ENCODE measurements at regions not wholly inside any gene's neighbourhood (a gene's known extent, or its start where the extent isn't known, plus 50 kb on each side); places are given as distances from the start of the nearest gene placed in this dataset.
"Not testable (repeated sequence)": the region's sequence is repeated elsewhere in the genome, so short reads cannot be mapped to it uniquely, and the experiment has no call there.

DNA sequence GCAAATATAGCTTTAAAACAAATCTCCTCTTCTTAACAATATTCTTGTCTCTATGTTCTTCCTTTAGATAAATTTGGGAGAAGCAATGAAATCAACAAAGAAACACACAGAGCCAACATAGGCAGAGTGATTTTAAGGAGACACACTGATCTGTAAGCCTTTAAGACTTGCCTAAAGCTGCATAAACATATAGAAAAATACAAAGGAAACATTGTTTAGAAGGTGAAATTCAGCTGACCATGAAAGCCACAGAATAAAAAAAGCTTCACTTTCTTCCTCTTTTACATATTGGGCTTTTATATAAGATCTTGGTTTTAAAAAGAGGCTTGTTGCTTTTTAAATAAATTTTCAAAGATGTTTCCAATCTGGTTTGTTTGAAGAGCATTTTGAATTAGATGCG lies 1277.5 kb downstream of the EFNA5 start:
- intact Hi-C loops (cut with micrococcal nuclease; ENCODE audit: unreplicated experiment) = no loop called here
- Histone ChIP-seq H2AFZ (ENCODE audit: low read length) (no peak overlapping the region), H4K20me1 (ENCODE audit: insufficient read depth, low read length) (no peaks in the 10 kb centered on the region), H3K9me3 (ENCODE audit: low read length) (no peaks in the 10 kb centered on the region), H3K4me1 (ENCODE audit: insufficient read depth, low read length, poor library complexity, severe bottlenecking) (no peaks in the 10 kb centered on the region), H3K4me2 (ENCODE audit: low read length) (no peak overlapping the region), H3K36me3 (ENCODE audit: insufficient read depth, low read length) (no peaks in the 10 kb centered on the region), H3K4me3 (ENCODE audit: low read depth, low read length, poor library complexity, severe bottlenecking) (no peak overlapping the region), H3K27ac (ENCODE audit: low read depth, low read length, poor library complexity, severe bottlenecking) (no peak overlapping the region), H3K79me2 (ENCODE audit: insufficient read depth, low read depth, low read length) (no peaks in the 10 kb centered on the region), H3K9me2 (ENCODE audit: insufficient read depth, low read length) (no peaks in the 10 kb centered on the region)
- TF ChIP-seq EZH2phosphoT487 (IDR thresholded peaks at IDR 0.05; ENCODE audit: borderline replicate concordance, low read depth, low read length) = no peak
- TF ChIP-seq, protein P1, sequence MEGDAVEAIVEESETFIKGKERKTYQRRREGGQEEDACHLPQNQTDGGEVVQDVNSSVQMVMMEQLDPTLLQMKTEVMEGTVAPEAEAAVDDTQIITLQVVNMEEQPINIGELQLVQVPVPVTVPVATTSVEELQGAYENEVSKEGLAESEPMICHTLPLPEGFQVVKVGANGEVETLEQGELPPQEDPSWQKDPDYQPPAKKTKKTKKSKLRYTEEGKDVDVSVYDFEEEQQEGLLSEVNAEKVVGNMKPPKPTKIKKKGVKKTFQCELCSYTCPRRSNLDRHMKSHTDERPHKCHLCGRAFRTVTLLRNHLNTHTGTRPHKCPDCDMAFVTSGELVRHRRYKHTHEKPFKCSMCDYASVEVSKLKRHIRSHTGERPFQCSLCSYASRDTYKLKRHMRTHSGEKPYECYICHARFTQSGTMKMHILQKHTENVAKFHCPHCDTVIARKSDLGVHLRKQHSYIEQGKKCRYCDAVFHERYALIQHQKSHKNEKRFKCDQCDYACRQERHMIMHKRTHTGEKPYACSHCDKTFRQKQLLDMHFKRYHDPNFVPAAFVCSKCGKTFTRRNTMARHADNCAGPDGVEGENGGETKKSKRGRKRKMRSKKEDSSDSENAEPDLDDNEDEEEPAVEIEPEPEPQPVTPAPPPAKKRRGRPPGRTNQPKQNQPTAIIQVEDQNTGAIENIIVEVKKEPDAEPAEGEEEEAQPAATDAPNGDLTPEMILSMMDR (conservative IDR thresholded peaks at IDR 0.05; ENCODE audit: low read length) = no peak
- DNase-seq (ENCODE audit: low spot score) = no peak
- ChIA-PET CTCF (ENCODE audit: unreplicated experiment) (no interaction called here), POLR2A (interaction anchor here (0.7 kb wide), 1 partner anchor 9 kb away, joined by 3 read pairs; no protein-coding TSS in a partner anchor)
- BruUV-seq (replicated peaks) = no TSS peak

DNA sequence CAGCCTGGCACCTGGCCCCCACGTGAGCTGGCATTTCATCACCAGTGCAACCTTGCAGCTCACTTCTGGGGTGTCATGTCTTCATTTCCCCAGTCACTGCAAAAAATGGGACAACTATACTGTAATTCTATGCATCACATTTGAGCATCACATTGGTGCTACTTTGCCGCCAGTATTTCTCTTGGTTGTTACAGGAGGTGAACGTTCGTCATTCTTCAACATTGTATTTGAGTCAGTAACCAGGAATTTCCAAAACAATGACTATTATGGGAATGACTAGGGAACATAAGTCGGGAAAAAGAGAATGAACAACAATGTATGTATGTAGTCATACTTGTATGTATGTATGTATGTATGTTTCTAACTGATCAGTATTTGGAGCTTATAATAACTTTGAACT lies 1278.0 kb downstream of the EFNA5 start:
- intact Hi-C loops (cut with micrococcal nuclease; ENCODE audit: unreplicated experiment) = no loop called here
- no peak for TF ChIP-seq EZH2phosphoT487 (IDR thresholded peaks at IDR 0.05; ENCODE audit: borderline replicate concordance, low read depth, low read length)
- TF ChIP-seq, protein P1 (conservative IDR thresholded peaks at IDR 0.05; ENCODE audit: low read length) = no peak
- Histone ChIP-seq H3K4me2 (ENCODE audit: low read length) (no peak overlapping the region), H3K9me2 (ENCODE audit: insufficient read depth, low read length) (no peaks in the 10 kb centered on the region), H3K79me2 (ENCODE audit: insufficient read depth, low read depth, low read length) (no peaks in the 10 kb centered on the region), H2AFZ (ENCODE audit: low read length) (no peak overlapping the region), H4K20me1 (ENCODE audit: insufficient read depth, low read length) (no peaks in the 10 kb centered on the region), H3K4me3 (ENCODE audit: low read depth, low read length, poor library complexity, severe bottlenecking) (no peak overlapping the region), H3K9me3 (ENCODE audit: low read length) (no peaks in the 10 kb centered on the region), H3K36me3 (ENCODE audit: insufficient read depth, low read length) (no peaks in the 10 kb centered on the region), H3K4me1 (ENCODE audit: insufficient read depth, low read length, poor library complexity, severe bottlenecking) (no peaks in the 10 kb centered on the region), H3K27ac (ENCODE audit: low read depth, low read length, poor library complexity, severe bottlenecking) (no peak overlapping the region)
- DNase-seq (ENCODE audit: low spot score) = no peak
- ChIA-PET CTCF (ENCODE audit: unreplicated experiment) (no interaction called here), POLR2A (interaction anchor here (0.6 to 0.7 kb wide), 2 partner anchors 9 to 298 kb away, joined by 3 read pairs; no protein-coding TSS in a partner anchor)
- BruUV-seq (replicated peaks) = no TSS peak

GRCh38 chr5:106387767-106388166 lies 1283.0 kb downstream of the EFNA5 start:
- BruUV-seq (replicated peaks); CTCF ChIA-PET (ENCODE audit: unreplicated experiment); H2AFZ ChIP-seq (ENCODE audit: low read length); H3K4me1 ChIP-seq (ENCODE audit: insufficient read depth, low read length, poor library complexity, severe bottlenecking); POLR2A ChIA-PET; H3K9me3 ChIP-seq (ENCODE audit: low read length); H3K9me2 ChIP-seq (ENCODE audit: insufficient read depth, low read length); H3K27ac ChIP-seq (ENCODE audit: low read depth, low read length, poor library complexity, severe bottlenecking); H3K4me2 ChIP-seq (ENCODE audit: low read length); DNase-seq (ENCODE audit: low spot score); H4K20me1 ChIP-seq (ENCODE audit: insufficient read depth, low read length); H3K79me2 ChIP-seq (ENCODE audit: insufficient read depth, low read depth, low read length); intact Hi-C loops (cut with micrococcal nuclease; ENCODE audit: unreplicated experiment); H3K36me3 ChIP-seq (ENCODE audit: insufficient read depth, low read length); H3K4me3 ChIP-seq (ENCODE audit: low read depth, low read length, poor library complexity, severe bottlenecking): not testable (repeated sequence)
